GM19328 (cell line): ENCODE measurements at regions not wholly inside any gene's neighbourhood (a gene's known extent, or its start where the extent isn't known, plus 50 kb on each side); places are given as distances from the start of the nearest gene placed in this dataset.
"Not testable (repeated sequence)": the region's sequence is repeated elsewhere in the genome, so short reads cannot be mapped to it uniquely, and the experiment has no call there.

Experiments
- ATAC-seq: cut with Tn5 transposase; IDR thresholded peaks from one replicate; pipeline ENCODE4 v1.9.1; 2021; ENCODE audit warnings: mild to moderate bottlenecking, moderate library complexity; ENCODE audit not compliant: unreplicated experiment

DNA sequence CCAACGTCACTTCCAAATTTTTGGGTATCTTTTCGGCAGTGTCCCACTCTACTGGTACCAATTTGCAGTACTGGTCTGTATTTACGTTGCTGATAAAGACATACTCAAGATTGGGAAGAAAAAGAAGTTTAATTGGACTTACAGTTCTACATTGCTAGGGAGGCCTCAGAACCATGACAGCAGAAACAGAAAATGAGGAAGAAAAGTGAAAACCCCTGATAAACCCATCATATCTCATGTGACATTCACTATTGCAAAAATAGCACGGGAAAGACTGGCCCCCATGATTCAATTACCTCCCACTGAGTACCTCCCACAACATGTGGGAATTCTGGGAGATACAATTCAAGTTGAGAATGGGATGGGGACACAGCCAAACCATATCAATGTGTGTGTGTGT is 364.0 kb upstream of the KCND2 start:
- no peak for ATAC-seq

DNA sequence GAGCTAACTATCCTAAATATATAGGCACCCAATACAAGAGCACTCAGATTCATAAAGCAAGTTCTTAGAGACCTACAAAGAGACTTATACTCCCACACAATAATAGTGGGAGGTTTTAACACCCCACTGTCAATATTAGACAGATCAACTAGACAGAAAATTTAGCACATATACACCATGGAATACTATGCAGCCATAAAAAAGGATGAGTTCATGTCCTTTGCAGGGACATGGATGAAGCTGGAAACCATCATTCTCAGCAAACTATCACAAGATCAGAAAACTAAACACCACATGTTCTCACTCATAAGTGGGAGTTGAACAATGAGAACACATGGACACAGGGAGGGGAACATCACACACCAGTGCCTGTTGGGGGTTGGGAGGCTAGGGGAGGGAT is 358.9 kb upstream of the KCND2 start:
- ATAC-seq = not testable (repeated sequence)

DNA sequence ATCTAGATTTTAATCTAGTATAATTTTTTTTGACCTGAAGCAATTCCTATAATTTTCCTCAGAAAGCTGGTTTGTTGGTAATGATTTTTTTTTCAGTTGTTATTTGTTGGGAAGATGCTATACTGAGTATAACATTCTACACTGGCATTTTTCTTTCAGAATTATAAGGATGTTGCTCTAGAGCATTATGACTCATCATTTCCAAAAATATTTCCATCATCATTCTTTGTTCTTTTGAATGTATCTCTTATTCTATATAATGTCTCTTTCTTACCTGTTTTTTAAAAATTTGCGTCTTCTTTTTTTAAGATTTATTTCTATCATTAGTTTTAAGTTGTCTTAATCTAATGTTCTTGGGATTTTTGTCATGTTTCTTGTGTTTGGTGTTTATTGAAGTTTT is 356.5 kb upstream of the KCND2 start:
- ATAC-seq = no peak

DNA sequence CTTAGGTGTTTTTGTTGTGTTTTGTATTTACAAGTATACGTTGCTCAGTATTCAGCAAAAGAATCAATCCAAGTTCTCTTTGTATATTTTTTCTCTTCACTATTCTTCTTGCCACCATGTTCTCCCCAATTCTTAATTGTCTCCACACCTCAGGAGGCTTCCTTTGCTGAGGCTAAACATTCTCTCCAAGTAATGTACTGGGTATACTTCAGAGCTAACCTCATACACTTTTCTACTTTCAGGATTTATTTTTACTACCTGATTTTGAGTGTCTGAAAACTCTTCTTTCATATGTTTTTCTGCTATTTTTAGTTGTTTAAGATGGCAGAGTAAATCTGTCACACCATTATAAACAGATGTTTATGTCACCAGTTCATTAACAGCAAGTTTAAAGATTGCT is 354.8 kb upstream of the KCND2 start:
- ATAC-seq = no peak

DNA sequence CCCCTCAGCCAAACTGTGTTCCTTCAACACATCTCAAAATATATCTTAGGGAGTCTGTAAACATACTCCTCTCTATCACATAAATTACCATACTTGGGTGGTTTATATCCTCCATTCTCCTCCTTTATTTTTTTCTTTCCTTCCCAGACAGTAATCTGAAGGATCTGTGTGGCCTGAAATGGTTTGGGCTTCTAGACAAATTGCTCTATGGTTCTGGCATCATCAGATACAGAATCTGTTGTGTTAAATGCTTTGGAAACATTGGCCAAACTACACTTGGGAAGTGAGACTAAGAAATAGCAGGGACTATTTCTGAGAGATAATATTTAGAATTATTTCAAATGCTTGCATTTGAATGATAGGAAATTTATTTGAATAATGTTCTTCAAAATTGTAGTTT is 353.0 kb upstream of the KCND2 start:
- no peak for ATAC-seq

DNA sequence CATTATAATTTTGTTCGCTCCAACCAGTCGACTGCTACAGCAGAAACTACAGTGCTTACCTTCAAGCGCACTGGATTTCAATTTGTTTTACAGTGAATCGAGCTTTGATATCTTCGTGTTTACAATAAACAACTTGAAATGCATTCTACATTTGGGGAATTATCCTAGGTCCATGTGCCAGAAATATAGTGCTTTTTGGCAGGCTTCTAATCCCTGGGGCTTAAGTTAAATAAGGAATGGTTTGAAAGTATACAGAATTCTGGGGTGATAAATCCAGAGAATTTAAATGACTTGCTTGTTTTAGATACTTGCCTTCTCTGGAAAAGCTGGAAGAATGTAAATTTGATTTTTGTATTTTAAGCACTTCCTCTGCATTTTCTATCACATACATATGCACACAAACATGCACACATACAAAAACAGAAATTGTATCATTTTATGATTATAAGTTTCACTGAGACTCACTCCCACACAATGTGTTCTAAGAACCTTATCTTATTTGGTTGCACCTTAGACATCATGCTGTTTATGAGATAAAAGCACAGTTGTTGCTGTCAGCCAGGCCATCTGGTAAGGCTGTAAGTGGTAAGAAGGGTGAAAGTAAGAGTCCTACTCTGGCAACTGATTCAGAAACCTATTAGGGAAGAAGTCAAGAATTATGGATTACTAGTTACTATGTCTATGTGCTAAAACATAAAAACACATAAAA is 347.2 kb upstream of the KCND2 start:
- ATAC-seq = no peak

DNA sequence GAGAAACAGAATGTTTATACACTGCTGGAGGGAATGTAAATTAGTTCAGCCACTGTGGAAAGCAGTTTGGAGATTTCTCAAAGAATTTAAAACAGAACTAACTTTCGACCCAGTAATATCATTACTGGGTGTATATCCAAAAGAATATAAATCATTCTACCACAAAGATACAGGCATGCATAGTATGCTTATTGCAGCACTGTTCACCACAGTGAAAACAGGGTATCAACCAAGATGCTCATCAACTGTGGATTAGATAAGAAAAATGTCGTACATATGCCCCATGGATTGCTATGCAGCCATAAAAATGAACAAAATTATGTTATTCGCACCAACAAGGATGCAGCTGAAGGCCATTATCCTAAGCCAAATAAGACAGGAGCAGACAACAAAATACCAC is 343.1 kb upstream of the KCND2 start:
- ATAC-seq = no peak

DNA sequence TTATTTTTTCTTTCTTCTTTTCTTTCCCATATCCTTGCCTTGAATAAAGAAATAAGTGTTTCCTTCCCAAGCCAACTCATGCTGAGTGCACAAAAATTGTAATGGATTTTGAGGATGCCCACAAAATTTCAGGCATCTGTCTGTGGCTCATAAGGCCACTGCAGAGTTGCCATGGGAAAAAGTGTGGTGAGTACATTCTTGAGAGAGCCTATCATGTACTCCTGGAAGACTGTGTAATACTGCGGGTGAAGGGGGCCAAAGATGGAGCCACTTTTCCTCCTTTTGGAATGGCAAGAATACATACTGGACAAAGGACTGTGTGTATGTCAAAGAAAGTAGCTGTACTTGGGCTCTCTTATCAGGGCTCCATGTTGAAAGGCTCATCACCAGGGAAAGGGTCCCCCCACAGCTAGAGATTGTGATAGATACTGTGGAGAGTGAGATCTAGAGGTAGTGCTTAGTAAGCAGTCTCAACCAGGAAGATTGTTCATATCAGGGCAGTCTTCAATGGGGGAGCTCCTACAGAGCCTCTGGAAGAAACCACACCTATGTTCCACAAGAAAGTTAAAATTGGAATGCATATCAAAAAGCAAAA is 341.6 kb upstream of the KCND2 start:
- no peak for ATAC-seq

DNA sequence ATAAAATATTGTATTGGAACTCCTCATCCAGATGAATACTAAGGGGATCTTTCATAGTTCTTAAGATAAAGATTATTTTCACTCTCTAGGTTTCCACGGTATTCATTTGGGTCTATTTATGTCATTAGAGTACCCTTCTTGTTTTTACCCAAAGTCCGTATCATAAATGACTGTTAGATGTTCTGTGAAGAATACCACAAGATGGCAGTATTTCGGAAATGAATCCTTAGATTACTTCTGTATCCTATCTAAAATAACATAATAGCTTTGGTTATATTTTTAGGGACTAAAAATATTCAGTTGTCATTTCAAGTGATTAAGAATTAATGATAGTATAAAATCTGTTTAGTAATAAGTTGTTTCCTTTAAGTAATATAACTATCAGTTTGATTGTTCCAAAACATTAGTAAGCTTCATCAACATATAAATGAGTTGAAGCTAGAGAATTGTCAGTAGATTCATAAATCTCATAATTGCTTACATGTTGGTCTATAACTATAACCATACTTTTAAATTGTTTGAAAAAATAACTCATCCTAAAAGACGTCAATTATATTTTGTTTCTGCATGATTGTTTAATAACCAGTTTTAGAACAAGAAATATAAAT is 337.5 kb upstream of the KCND2 start:
- ATAC-seq = no peak

DNA sequence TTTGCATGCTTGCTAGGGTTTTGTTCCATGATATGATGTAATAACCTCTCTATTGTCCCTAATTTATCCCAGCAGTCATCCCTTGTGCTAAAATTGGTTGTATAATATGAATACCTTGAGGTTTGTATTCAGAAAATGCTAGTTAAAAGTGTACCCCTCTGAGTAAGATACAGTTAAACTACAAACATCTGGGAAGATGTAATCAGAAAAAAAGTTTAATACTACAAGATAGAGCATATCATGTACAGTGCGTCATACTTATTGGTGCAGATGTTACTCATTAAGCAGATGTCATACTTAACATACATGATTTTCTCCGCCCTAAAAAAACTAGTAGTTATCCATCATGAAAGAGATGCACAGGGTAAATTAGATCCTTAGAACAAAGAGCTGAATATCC is 336.1 kb upstream of the KCND2 start:
- ATAC-seq = no peak

DNA sequence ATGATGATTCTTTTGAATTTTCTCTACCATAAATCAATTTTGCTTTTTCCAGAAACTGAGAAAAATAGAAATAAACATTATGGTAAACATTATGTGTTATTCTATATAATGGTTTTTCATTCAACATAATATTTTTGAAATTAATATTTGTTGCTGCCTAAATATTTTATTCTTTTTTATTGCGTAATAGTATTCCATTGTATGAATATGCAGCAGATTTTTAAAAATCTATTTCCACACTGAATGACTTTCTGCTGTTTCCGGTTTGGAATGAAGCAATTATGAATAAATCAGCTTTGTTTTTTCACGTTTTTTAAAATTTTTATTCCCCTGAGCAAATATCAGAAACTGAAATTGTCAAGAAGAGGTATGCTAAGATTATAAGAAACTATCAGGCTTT is 335.2 kb upstream of the KCND2 start:
- no peak for ATAC-seq

DNA sequence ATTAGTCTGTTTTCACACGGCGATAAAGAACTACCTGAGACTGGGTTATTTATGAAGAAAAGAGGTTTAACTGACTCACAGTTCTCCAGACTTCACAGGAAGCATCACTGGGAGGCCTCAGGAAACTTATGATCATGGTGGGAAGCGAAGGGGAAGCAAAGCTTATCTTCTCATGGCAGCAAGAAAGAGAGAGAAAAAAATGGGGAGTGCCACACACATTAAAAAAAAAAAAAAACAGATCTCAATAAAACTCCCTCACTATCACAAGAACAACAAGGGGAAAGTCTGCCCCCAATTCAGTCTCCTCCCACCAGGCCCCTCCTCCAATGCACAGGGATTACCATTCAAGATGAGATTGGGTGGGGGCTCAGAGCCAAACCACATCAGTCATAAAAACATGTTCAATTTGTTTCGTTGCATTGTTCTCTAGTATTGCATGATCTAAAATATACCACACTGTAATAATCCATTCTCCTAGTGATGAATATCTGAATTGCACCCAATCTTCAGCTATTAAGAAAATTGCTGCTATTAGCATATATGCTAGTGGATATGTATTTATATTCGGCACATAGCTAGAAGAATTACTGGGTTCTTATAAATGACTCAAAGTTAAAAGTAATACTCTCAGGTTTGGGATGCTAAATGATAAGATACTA is 328.9 kb upstream of the KCND2 start:
- ATAC-seq = no peak

DNA sequence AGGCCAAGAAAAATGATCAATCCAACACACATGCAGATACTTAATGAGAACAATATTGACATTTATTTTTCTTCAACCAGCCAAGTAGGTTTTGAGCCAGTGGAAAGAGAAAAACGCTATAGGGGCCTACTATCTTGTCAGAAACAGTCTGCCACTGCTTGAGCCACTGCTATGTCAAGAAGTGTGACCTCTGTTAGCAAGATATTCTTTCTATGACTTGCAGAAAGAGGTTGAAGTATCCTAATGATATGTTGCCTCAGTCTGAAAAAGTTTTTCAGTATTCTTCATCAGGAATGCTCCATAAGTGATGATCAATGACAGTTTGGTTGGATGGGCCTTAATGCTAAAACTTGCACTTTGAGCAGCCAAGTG is 328.4 kb upstream of the KCND2 start:
- no peak for ATAC-seq

DNA sequence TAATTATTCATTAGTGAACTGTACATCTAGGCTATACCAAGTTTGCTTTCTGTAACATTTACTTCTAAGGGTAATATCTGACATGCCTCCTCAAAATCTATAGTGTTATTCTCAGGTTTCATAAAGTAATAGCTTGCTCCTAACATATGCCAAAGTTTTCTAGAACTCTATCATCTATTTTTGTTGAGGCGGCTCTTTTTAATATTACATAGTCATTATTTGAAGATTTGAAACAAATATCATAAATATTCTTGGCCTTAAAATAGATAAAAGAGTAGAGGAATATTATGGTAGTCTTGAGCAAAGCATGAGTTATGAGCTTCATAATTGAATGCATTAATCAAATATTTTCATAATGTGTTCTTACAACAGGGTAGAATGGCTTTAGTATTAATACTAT is 327.2 kb upstream of the KCND2 start:
- no peak for ATAC-seq

DNA sequence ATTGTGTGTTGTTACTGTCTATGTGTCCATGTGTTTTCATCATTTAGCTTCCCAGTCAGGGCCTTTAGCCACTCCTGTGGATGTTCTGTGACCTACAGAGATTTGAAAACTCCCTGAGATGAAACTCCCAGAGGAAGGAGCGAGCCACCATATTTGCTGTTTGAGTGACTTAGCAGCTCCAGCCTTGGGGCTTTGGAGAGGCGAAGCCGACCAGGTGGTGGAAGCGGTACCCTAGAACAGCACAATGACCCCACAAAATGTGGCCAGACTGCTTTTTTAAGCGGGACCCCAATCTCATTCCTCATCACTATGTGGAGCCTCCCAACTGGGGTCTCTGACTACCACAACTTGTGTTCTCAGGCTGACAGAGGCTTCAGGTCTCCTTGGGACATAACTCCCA is 323.9 kb upstream of the KCND2 start:
- ATAC-seq = no peak

DNA sequence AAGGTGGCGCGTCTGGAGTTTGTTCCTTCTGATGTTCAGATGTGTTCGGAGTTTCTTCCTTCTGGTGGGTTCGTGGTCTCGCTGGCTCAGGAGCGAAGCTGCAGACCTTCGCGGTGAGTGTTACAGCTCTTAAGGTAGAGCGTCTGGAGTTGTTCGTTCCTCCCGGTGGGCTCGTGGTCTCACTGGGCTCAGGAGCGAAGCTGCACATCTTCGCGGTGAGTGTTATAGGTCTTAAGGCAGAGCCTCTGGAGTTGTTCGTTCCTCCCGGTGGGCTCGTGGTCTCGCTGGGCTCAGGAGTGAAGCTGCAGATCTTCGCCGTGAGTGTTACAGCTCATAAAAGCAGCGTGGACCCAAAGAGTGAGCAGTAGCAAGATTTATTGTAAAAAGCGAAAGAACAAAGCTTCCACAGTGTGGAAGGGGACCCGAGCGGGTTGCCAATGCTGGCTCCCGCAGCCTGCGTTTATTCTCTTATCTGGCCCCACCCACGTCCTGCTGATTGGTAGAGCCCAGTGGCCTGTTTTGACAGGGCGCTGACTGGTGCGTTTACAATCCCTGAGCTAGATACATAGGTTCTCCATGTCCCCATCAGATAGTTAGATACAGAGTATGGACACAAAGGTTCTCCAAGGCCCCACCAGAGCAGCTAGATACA is 322.5 kb upstream of the KCND2 start:
- ATAC-seq = not testable (repeated sequence)

DNA sequence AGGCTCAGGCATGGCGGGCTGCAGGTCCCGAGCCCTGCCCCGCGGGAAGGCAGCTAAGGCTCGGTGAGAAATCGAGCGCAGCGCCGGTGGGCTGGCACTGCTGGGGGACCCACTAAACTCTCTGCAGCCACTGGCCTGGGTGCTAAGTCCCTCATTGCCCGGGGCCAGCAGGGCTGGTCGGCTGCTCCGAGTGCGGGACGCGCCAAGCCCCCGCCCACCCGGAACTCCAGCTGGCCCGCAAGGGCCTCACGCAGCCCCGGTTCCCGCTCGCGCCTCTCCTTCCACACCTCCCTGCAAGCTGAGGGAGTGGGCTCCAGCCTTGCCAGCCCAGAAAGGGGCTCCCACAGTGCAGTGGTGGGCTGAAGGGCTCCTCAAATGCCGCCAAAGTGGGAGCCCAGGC is 321.4 kb upstream of the KCND2 start:
- not testable (repeated sequence) for ATAC-seq

DNA sequence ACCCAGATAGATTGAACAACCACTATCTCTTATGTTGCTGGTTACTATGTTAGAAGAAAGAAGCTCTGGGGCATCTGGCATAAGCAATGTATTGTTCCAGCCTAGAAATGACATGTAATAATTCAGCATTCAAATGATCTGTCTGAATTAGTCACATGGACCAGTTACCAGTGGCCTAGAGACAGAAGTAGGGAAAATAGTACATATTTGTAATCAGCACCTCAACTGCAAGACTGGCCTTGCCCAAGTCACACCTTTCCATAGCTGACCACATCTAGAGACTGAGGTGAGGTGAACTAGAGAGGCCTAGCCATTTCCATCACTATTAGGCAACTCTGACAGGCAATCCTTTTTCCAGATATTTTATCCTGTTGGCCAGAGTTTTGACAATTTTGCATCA is 315.6 kb upstream of the KCND2 start:
- ATAC-seq = no peak

DNA sequence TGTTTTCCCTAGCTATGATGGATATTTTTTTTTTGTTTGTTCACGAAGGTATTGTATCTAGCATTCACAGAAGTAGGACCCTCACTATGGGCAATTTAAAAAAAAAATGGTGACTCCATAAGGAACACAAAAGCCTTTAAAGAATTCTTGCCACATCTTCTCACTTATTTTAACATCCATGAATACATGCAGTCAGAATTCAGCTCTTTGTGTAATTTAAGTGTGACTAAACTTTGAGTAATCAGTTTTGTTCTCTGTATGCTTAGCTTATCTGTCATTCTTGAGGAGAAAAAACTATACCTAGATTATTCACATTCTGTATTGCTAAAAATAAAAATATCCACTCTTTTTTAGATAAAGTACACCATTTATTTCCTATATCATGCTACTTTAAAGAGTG is 313.2 kb upstream of the KCND2 start:
- no peak for ATAC-seq

DNA sequence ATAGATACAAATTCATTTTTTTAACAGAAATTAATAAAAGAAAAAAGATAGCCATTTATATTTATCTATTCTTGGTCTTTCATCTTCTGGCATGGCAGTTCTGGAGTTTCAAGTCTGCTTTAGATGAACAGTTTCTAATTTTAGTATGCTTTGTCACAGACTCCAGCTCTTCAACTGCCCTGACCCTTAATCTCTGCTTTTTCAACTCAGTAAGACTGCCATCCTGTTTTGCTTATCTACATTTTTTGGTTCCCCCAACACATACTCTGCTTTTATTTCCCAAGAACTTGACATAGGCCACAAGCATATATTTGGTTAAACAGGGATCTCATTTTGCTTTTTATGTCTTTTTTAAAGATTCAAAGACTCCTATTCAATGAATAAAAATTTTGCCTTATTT is 309.3 kb upstream of the KCND2 start:
- no peak for ATAC-seq

DNA sequence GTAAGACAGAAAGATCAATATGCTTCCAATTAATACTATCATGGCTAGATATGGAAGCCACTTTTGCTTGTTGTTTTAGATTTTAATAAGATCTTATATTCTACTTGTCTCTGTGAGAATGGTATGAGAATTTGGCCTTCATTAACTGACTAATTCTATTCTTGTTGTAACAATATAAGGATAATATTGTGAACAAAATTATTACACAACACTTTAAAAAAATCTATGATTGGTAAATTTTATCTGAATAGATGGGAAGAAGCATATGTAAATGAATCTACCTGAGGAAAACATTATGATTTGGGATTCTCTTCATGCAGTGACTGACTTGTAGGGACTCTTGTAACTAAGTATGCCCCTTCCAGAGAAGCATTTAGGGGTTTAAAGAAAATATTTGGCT is 308.9 kb upstream of the KCND2 start:
- no peak for ATAC-seq
